H1 (cell line): ENCODE measurements at regions not wholly inside any gene's neighbourhood (a gene's known extent, or its start where the extent isn't known, plus 50 kb on each side); places are given as distances from the start of the nearest gene placed in this dataset.

Experiments
- ASH2L ChIP-seq: fragments of 200-600, 300-600 bp; sonication (generic); IDR thresholded peaks from one replicate; pipeline ENCODE4 v1.7.1; 2017; ENCODE audit warnings: low read length
- CEBPB ChIP-seq: IDR thresholded peaks from 2 replicates; pipeline ENCODE4 v1.6.1; 2012; ENCODE audit warnings: low read depth, low read length
- CHD7 ChIP-seq: fragments of 300-600 bp; sonication (generic); IDR thresholded peaks from 2 replicates; pipeline ENCODE4 v1.7.1; 2012; ENCODE audit warnings: low read length, moderate library complexity, mild to moderate bottlenecking, inconsistent platforms; ENCODE audit not compliant: insufficient replicate concordance
- CTBP2 ChIP-seq: IDR thresholded peaks from 2 replicates; pipeline ENCODE4 v1.7.0; 2011; ENCODE audit warnings: borderline replicate concordance, mild to moderate bottlenecking, moderate library complexity, mixed read lengths, low read length; ENCODE audit not compliant: insufficient read depth, insufficient read length
- EGR1 ChIP-seq: IDR thresholded peaks from 2 replicates; pipeline ENCODE4 v1.6.1; 2011; ENCODE audit warnings: low read depth, low read length, borderline replicate concordance
- FOSL1 ChIP-seq: IDR thresholded peaks from 2 replicates; pipeline ENCODE4 v1.6.1; 2011; ENCODE audit warnings: mild to moderate bottlenecking, low read depth, low read length, moderate library complexity; ENCODE audit not compliant: insufficient read depth
- PHF8 ChIP-seq: fragments of 200-600 bp; sonication (generic); conservative IDR thresholded peaks from 2 replicates; pipeline ENCODE4 v1.7.1; 2012; ENCODE audit warnings: low read depth, mild to moderate bottlenecking, inconsistent platforms, low read length, moderate library complexity
- RFX5 ChIP-seq: IDR thresholded peaks from 2 replicates; pipeline ENCODE4 v1.6.1; 2011; ENCODE audit warnings: low read depth, low read length, improper control_type of control experiment, borderline replicate concordance
- SIN3A ChIP-seq, 2 experiments: IDR thresholded peaks in 1 of 2; conservative IDR thresholded peaks in 1 of 2; 2 replicates each; pipeline ENCODE4 v1.6.1; 2011 to 2012; ENCODE audit warnings: low read length in 2 of 2, improper control_type of control experiment in 1 of 2, low read depth in 1 of 2, mild to moderate bottlenecking in 1 of 2
- TAF7 ChIP-seq: optimal IDR thresholded peaks from 2 replicates; pipeline ENCODE3; 2011; ENCODE audit warnings: low read depth, mild to moderate bottlenecking, inconsistent platforms, low read length, moderate library complexity, borderline replicate concordance
- YY1 ChIP-seq: IDR thresholded peaks from 2 replicates; pipeline ENCODE4 v1.6.1; 2011; ENCODE audit warnings: low read depth, mild to moderate bottlenecking, low read length
- TF ChIP-seq, protein P1 (sequence below): IDR thresholded peaks from 2 replicates; pipeline ENCODE4 v1.6.1; 2012; ENCODE audit warnings: inconsistent platforms

- no peak for TF ChIP-seq CHD7
- no peak for TF ChIP-seq FOSL1
- no peak for TF ChIP-seq ASH2L
- no peak for TF ChIP-seq SIN3A (conservative IDR thresholded peaks at IDR 0.05 in 1 of 2, IDR thresholded peaks at IDR 0.05 in 1 of 2; ENCODE audit: low read depth in 1 of 2, low read length in 2 of 2)
- no peak for TF ChIP-seq YY1
- TF ChIP-seq RFX5: no peak
- TF ChIP-seq PHF8: no peak
- no peak for TF ChIP-seq CEBPB
- TF ChIP-seq CTBP2: no peak
- TF ChIP-seq EGR1: no peak
- TF ChIP-seq, protein P1, sequence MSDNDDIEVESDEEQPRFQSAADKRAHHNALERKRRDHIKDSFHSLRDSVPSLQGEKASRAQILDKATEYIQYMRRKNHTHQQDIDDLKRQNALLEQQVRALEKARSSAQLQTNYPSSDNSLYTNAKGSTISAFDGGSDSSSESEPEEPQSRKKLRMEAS: no peak
- no peak for TF ChIP-seq TAF7
Observed at GRCh38 chr2:8552293-8552801, 129.5 kb upstream of the ID2 start (continued).
